ENCODE measurements at regions not wholly inside any gene's neighbourhood (a gene's known extent, or its start where the extent isn't known, plus 50 kb on each side); places are given as distances from the start of the nearest gene placed in this dataset.
"Not testable (repeated sequence)": the region's sequence is repeated elsewhere in the genome, so short reads cannot be mapped to it uniquely, and the experiment has no call there.

- DNase-seq (ENCODE audit: low spot score): no peak
These were observed 367.3 kb downstream of the UTRN start for GRCh38 chr6:144652292-144652891.

GRCh38 chr6:144653885-144654505 is 368.9 kb downstream of the UTRN start:
- intact Hi-C loops (cut with DNase I): no loop called here
- no peak for DNase-seq (ENCODE audit: low spot score)

More at GRCh38 chr6:144652292-144652891, 367.3 kb downstream of the UTRN start:
- intact Hi-C loops (cut with DNase I): no loop called here

- DNase-seq (ENCODE audit: low spot score): no peak
- intact Hi-C loops (cut with DNase I): no loop called here
These were observed 369.4 kb downstream of the UTRN start for GRCh38 chr6:144654506-144654905.

GRCh38 chr6:144655376-144655775 is 370.2 kb downstream of the UTRN start:
- intact Hi-C loops (cut with DNase I): no loop called here
- DNase-seq (ENCODE audit: low spot score): no peak

GRCh38 chr6:144657691-144658090 is 372.6 kb downstream of the UTRN start:
- intact Hi-C loops (cut with DNase I): no loop called here
- no peak for DNase-seq (ENCODE audit: low spot score)

GRCh38 chr6:144659202-144660182 is 374.4 kb downstream of the UTRN start:
- no peak for DNase-seq (ENCODE audit: low spot score)
- intact Hi-C loops (cut with DNase I): no loop called here

GRCh38 chr6:144660561-144661115 is 375.5 kb downstream of the UTRN start:
- no peak for DNase-seq (ENCODE audit: low spot score)
- intact Hi-C loops (cut with DNase I): no loop called here

- intact Hi-C loops (cut with DNase I): no loop called here
- no peak for DNase-seq (ENCODE audit: low spot score)
These were observed 376.1 kb downstream of the UTRN start for GRCh38 chr6:144661116-144661806.

GRCh38 chr6:144662812-144663365 is 377.8 kb downstream of the UTRN start:
- intact Hi-C loops (cut with DNase I): no loop called here
- DNase-seq (ENCODE audit: low spot score): no peak

- DNase-seq (ENCODE audit: low spot score): no peak
- intact Hi-C loops (cut with DNase I): no loop called here
These were observed 379.1 kb downstream of the UTRN start for GRCh38 chr6:144664281-144664680.

- intact Hi-C loops (cut with DNase I): no loop called here
- DNase-seq (ENCODE audit: low spot score): no peak
These were observed 379.8 kb downstream of the UTRN start for GRCh38 chr6:144664947-144665346.

- DNase-seq (ENCODE audit: low spot score): no peak
- intact Hi-C loops (cut with DNase I): no loop called here
These were observed 380.9 kb downstream of the UTRN start for GRCh38 chr6:144665932-144666450.

- intact Hi-C loops (cut with DNase I): no loop called here
- DNase-seq (ENCODE audit: low spot score): no peak
These were observed 381.6 kb downstream of the UTRN start for GRCh38 chr6:144666781-144667180.

GRCh38 chr6:144667532-144668503 is 382.7 kb downstream of the UTRN start:
- intact Hi-C loops (cut with DNase I): no loop called here
- DNase-seq (ENCODE audit: low spot score): no peak

GRCh38 chr6:144670259-144670658 is 385.1 kb downstream of the UTRN start:
- DNase-seq (ENCODE audit: low spot score); intact Hi-C loops (cut with DNase I): not testable (repeated sequence)

- intact Hi-C loops (cut with DNase I): no loop called here
- no peak for DNase-seq (ENCODE audit: low spot score)
These were observed 388.7 kb downstream of the UTRN start for GRCh38 chr6:144673807-144674206.

- intact Hi-C loops (cut with DNase I): no loop called here
- no peak for DNase-seq (ENCODE audit: low spot score)
These were observed 390.2 kb downstream of the UTRN start for GRCh38 chr6:144675231-144675861.
